H1 (cell line): ENCODE measurements at regions not wholly inside any gene's neighbourhood (a gene's known extent, or its start where the extent isn't known, plus 50 kb on each side); places are given as distances from the start of the nearest gene placed in this dataset.

Experiments
- CTCF ChIA-PET: fragments of 300-600 bp; sonication (Branson Sonifier 250); formaldehyde crosslinking; loops from one replicate; lab custom pipeline; 2021; ENCODE audit not compliant: partially characterized antibody; lab: Charles Lee
- POLR2A ChIA-PET: fragments of 300-600 bp; sonication (Branson Sonifier 250); formaldehyde crosslinking; loops from one replicate; lab custom pipeline; 2021; ENCODE audit warnings: inconsistent platforms; ENCODE audit not compliant: partially characterized antibody; lab: Charles Lee
- DNase-seq, 2 experiments: peaks; one replicate each; pipeline versions ENCODE4 v3.0.0 to v3.0.0-alpha.2; 2010 to 2022; ENCODE audit warnings: low spot score in 2 of 2, low read depth in 1 of 2, mixed read lengths in 1 of 2
- FAIRE-seq: peaks from 2 replicates; lab custom pipeline; 2011; peaks lifted over from hg19 to GRCh38; lab: Jason Lieb, UNC
- H2AFZ ChIP-seq: 2 replicates; pipeline ENCODE4 v1.8.1; 2012; ENCODE audit warnings: low read length, inconsistent platforms
- H2AK5ac ChIP-seq: 2 replicates; pipeline ENCODE4 v1.6.1; 2013; ENCODE audit warnings: low read depth, low read length
- H2BK120ac ChIP-seq: replicated peaks from 2 replicates; pipeline ENCODE3; 2013; ENCODE audit warnings: low read depth, low read length, inconsistent platforms
- H2BK12ac ChIP-seq: 2 replicates; pipeline ENCODE4 v1.6.1; 2013; ENCODE audit warnings: low read depth, low read length
- H2BK15ac ChIP-seq: 2 replicates; pipeline ENCODE4 v1.6.1; 2013; ENCODE audit warnings: low read length
- H2BK20ac ChIP-seq: 2 replicates; pipeline ENCODE4 v1.6.1; 2013; ENCODE audit warnings: low read length
- H2BK5ac ChIP-seq: 2 replicates; pipeline ENCODE4 v1.6.1; 2013; ENCODE audit warnings: low read depth, low read length
- H3K14ac ChIP-seq: 2 replicates; pipeline ENCODE4 v1.6.1; 2013; ENCODE audit warnings: inconsistent platforms; ENCODE audit not compliant: insufficient read length
- H3K18ac ChIP-seq: 2 replicates; pipeline ENCODE4 v1.6.1; 2013; ENCODE audit warnings: low read length; ENCODE audit errors: extremely low read depth
- H3K23ac ChIP-seq: 2 replicates; pipeline ENCODE4 v1.6.1; 2013; ENCODE audit warnings: inconsistent platforms; ENCODE audit not compliant: insufficient read length
- H3K23me2 ChIP-seq: 2 replicates; pipeline ENCODE4 v1.6.1; 2013; ENCODE audit warnings: low read depth, low read length
- H3K27ac ChIP-seq: 2 replicates; pipeline ENCODE4 v1.6.1; 2011; ENCODE audit warnings: low read depth, low read length, inconsistent platforms
- H3K27me3 ChIP-seq, 4 experiments: replicated peaks in 1 of 4; 1 replicate in 1 of 4; 2 replicates in 3 of 4; pipeline versions ENCODE4 v1.6.1 to v1.8.1; 2011 to 2013; ENCODE audit warnings: low read length in 3 of 4, mild to moderate bottlenecking in 3 of 4, inconsistent platforms in 2 of 4, mixed read lengths in 2 of 4, moderate library complexity in 1 of 4; ENCODE audit not compliant: control insufficient read depth in 3 of 4, insufficient read depth in 3 of 4; ENCODE audit errors: extremely low read depth in 1 of 4
- H3K36me3 ChIP-seq, 4 experiments: 2 replicates each; pipeline versions ENCODE4 v1.6.1 to v1.8.1; 2011 to 2013; ENCODE audit warnings: mild to moderate bottlenecking in 4 of 4, low read length in 3 of 4, moderate library complexity in 2 of 4, control low read depth in 1 of 4, inconsistent platforms in 1 of 4; ENCODE audit not compliant: insufficient read depth in 4 of 4, control insufficient read depth in 2 of 4
- H3K4ac ChIP-seq: replicated peaks from 2 replicates; pipeline ENCODE3; 2013; ENCODE audit warnings: low read length, low read depth, mixed read lengths, inconsistent platforms; ENCODE audit not compliant: insufficient read length
- H3K4me1 ChIP-seq, 4 experiments: replicated peaks in 1 of 4; 1 replicate in 1 of 4; 2 replicates in 3 of 4; pipeline versions ENCODE4 v1.6.1 to v1.8.1; 2011 to 2013; ENCODE audit warnings: low read length in 3 of 4, inconsistent platforms in 2 of 4, mixed read lengths in 1 of 4; ENCODE audit not compliant: insufficient read depth in 4 of 4, control insufficient read depth in 3 of 4
- H3K4me2 ChIP-seq, 2 experiments: 2 replicates each; pipeline versions ENCODE4 v1.6.1 to v1.8.1; 2011 to 2013; ENCODE audit warnings: low read depth in 2 of 2, low read length in 2 of 2, control low read depth in 1 of 2, inconsistent platforms in 1 of 2, mild to moderate bottlenecking in 1 of 2; ENCODE audit not compliant: insufficient read depth in 1 of 2
- H3K4me3 ChIP-seq, 4 experiments: fragments of 200-600, 300-600 bp in 1 of 4; sonication (generic), shearing (Covaris generic), sonication (Bioruptor Twin) in 1 of 4; 2 replicates each; pipeline versions ENCODE4 v1.5.1 to v1.8.1; 2011 to 2016; ENCODE audit warnings: low read length in 4 of 4, low read depth in 3 of 4, control low read depth in 2 of 4, inconsistent platforms in 2 of 4, mild to moderate bottlenecking in 2 of 4, mixed read lengths in 1 of 4, moderate library complexity in 1 of 4; ENCODE audit not compliant: insufficient read depth in 2 of 4; ENCODE audit errors: extremely low read depth in 1 of 4
- H3K56ac ChIP-seq: replicated peaks from 2 replicates; pipeline ENCODE3; 2013; ENCODE audit warnings: low read depth, mild to moderate bottlenecking, mixed read lengths, low read length, inconsistent platforms; ENCODE audit not compliant: insufficient read length
- H3K79me1 ChIP-seq: 2 replicates; pipeline ENCODE4 v1.6.1; 2013; ENCODE audit warnings: low read depth, low read length, control low read depth
- H3K79me2 ChIP-seq, 2 experiments: 2 replicates each; pipeline versions ENCODE4 v1.6.1 to v1.8.1; 2012 to 2013; ENCODE audit warnings: low read length in 2 of 2, mild to moderate bottlenecking in 2 of 2, inconsistent platforms in 1 of 2; ENCODE audit not compliant: insufficient read depth in 2 of 2, control insufficient read depth in 1 of 2
- H3K9ac ChIP-seq, 4 experiments: replicated peaks in 1 of 4; 1 replicate in 1 of 4; 2 replicates in 3 of 4; pipeline versions ENCODE4 v1.6.1 to v1.8.1; 2011 to 2013; ENCODE audit warnings: low read depth in 3 of 4, low read length in 3 of 4, control low read depth in 2 of 4, mild to moderate bottlenecking in 2 of 4, moderate library complexity in 2 of 4, inconsistent platforms in 1 of 4; ENCODE audit errors: extremely low read depth in 1 of 4
- H3K9me3 ChIP-seq, 2 experiments: 2 replicates each; pipeline versions ENCODE4 v1.6.1 to v1.8.1; 2012 to 2013; ENCODE audit warnings: mild to moderate bottlenecking in 2 of 2, moderate library complexity in 2 of 2, control low read depth in 1 of 2, inconsistent platforms in 1 of 2, low read depth in 1 of 2, low read length in 1 of 2, mixed read lengths in 1 of 2; ENCODE audit not compliant: insufficient read depth in 2 of 2
- H4K20me1 ChIP-seq, 2 experiments: replicated peaks in 1 of 2; 2 replicates each; pipeline versions ENCODE3 to v1.8.1; 2011 to 2013; ENCODE audit warnings: inconsistent platforms in 2 of 2, low read length in 2 of 2, mild to moderate bottlenecking in 1 of 2; ENCODE audit not compliant: insufficient read depth in 2 of 2, control insufficient read depth in 1 of 2
- H4K5ac ChIP-seq: 2 replicates; pipeline ENCODE4 v1.6.1; 2013; ENCODE audit warnings: low read length, low read depth, mixed read lengths, inconsistent platforms; ENCODE audit not compliant: insufficient read length
- H4K8ac ChIP-seq: 2 replicates; pipeline ENCODE4 v1.8.0; 2013; ENCODE audit warnings: mild to moderate bottlenecking, moderate library complexity, low read length, inconsistent platforms; ENCODE audit not compliant: insufficient read depth; ENCODE audit errors: extremely low read depth
- H4K91ac ChIP-seq: replicated peaks from 2 replicates; pipeline ENCODE3; 2013; ENCODE audit warnings: low read length, mixed read lengths, inconsistent platforms; ENCODE audit not compliant: insufficient read length
- ATF3 ChIP-seq: IDR thresholded peaks from 2 replicates; pipeline ENCODE4 v1.6.1; 2011; ENCODE audit warnings: low read depth, mild to moderate bottlenecking, low read length; ENCODE audit not compliant: insufficient read depth
- BCL11A ChIP-seq, 2 experiments: IDR thresholded peaks; one replicate each; pipeline ENCODE4 v1.6.1; 2011; ENCODE audit warnings: low read depth in 2 of 2, low read length in 2 of 2, mild to moderate bottlenecking in 2 of 2
- CBX8 ChIP-seq: fragments of 300-800, 300-1000 bp; sonication (generic); IDR thresholded peaks from 2 replicates; pipeline ENCODE4 v1.7.1; 2016; ENCODE audit warnings: low read depth, low read length, borderline replicate concordance
- HDAC6 ChIP-seq: IDR thresholded peaks from one replicate; pipeline ENCODE4 v1.7.1; 2012; ENCODE audit warnings: low read depth, mild to moderate bottlenecking, inconsistent platforms, low read length, moderate library complexity
- KDM1A ChIP-seq: fragments of 200-600, 300-600 bp; sonication (generic); IDR thresholded peaks from 2 replicates; pipeline ENCODE4 v1.7.1; 2016; ENCODE audit warnings: mild to moderate bottlenecking, low read length, borderline replicate concordance
- RFX5 ChIP-seq: IDR thresholded peaks from 2 replicates; pipeline ENCODE4 v1.6.1; 2011; ENCODE audit warnings: low read depth, low read length, improper control_type of control experiment, borderline replicate concordance
- SIX5 ChIP-seq: IDR thresholded peaks from 2 replicates; pipeline ENCODE4 v1.6.1; 2011; ENCODE audit warnings: mild to moderate bottlenecking, low read depth, low read length
- TBP ChIP-seq: IDR thresholded peaks from 2 replicates; pipeline ENCODE4 v1.6.1; 2011; ENCODE audit warnings: low read depth, low read length, improper control_type of control experiment
- WGBS, 2 experiments: shearing (Covaris generic) in 1 of 2; methylation state at CpG; one replicate each; pipeline versions ENCODE4 v1.1.6 to v1.1.7; 2013 to 2015; ENCODE audit warnings: low lambda C conversion rate in 2 of 2, mixed read lengths in 2 of 2, inconsistent platforms in 1 of 2, low coverage in 1 of 2, missing lambda C conversion rate in 1 of 2; ENCODE audit not compliant: insufficient replicate concordance in 2 of 2, insufficient coverage in 1 of 2, insufficient read length in 1 of 2; ENCODE audit errors: extremely low coverage in 1 of 2, missing lambda C conversion rate in 1 of 2; 5-methylcytosine and 5-hydroxymethylcytosine counted together

GRCh38 chr7:79923953-79924352, 210.7 kb upstream of the GNAI1 start:
- Histone ChIP-seq H2BK12ac (no peak overlapping the region), H4K8ac (no peak overlapping the region), H3K4me2 (no peak overlapping the region), H3K4ac (no peak overlapping the region), H4K20me1 (no peaks in the 10 kb centered on the region), H3K36me3 (no peaks in the 10 kb centered on the region), H4K91ac (no peak overlapping the region), H3K9me3 (no peaks in the 10 kb centered on the region), H3K23ac (no peak overlapping the region), H4K5ac (no peak overlapping the region), H2BK120ac (no peak overlapping the region), H3K56ac (no peak overlapping the region), H3K9ac (no peak overlapping the region), H3K27me3 (no peaks in the 10 kb centered on the region), H3K27ac (no peak overlapping the region), H3K79me2 (no peaks in the 10 kb centered on the region), H2BK15ac (no peak overlapping the region), H3K4me1 (no peaks in the 10 kb centered on the region), H2BK5ac (no peak overlapping the region), H3K79me1 (no peaks in the 10 kb centered on the region), H2BK20ac (no peak overlapping the region), H3K14ac (no peak overlapping the region), H3K4me3 (no peak overlapping the region), H2AK5ac (no peak overlapping the region), H2AFZ (no peak overlapping the region), H3K23me2 (no peaks in the 10 kb centered on the region), H3K18ac (no peak overlapping the region)
- ChIA-PET CTCF (no interaction called here), POLR2A (no interaction called here)
- FAIRE-seq (no peak), DNase-seq (no peak)
- WGBS, 2 experiments: 86% methylated on average over 1 of the region's 1 CpG; no CpG with 5 or more reads in 1 of the 2 experiments
- TF ChIP-seq RFX5 (no peak), ATF3 (no peak), TBP (no peak), KDM1A (no peak), SIX5 (no peak), CBX8 (no peak), HDAC6 (no peak), BCL11A (IDR thresholded peaks at IDR 0.05; ENCODE audit: low read depth in 2 of 2, low read length in 2 of 2) (no peak)
